SK-N-SH (cell line): ENCODE measurements at regions not wholly inside any gene's neighbourhood (a gene's known extent, or its start where the extent isn't known, plus 50 kb on each side); places are given as distances from the start of the nearest gene placed in this dataset.

Source experiments
- CTCF ChIA-PET: fragments of 300-600, 350-600 bp; formaldehyde crosslinking; extraction: SDS; loops from one replicate; lab custom pipeline; 2021; lab: Yijun Ruan, JAX
- POLR2A ChIA-PET: fragments of 350-600 bp; sonication (Branson Sonifier 250); formaldehyde crosslinking; extraction: SDS; loops from one replicate; lab custom pipeline; 2020; ENCODE audit warnings: antibody characterized with exemption, inconsistent platforms; lab: Yijun Ruan, JAX
- DNase-seq: peaks from one replicate; pipeline ENCODE4 v3.0.0; 2012
- H2AFZ ChIP-seq: fragments of 200-600 bp; sonication (generic); 2 replicates; pipeline ENCODE4 v1.8.1; 2016; ENCODE audit warnings: antibody characterized with exemption, mild to moderate bottlenecking, low read depth
- H3F3A ChIP-seq: fragments of 200-600 bp; sonication (generic); replicated peaks from 2 replicates; pipeline ENCODE3; 2016; ENCODE audit warnings: antibody characterized with exemption, mild to moderate bottlenecking; ENCODE audit not compliant: insufficient read depth
- H3K27ac ChIP-seq, 2 experiments: fragments of 200-500 bp in 1 of 2; fragments of 200-600 bp in 1 of 2; sonication (Bioruptor generic) in 1 of 2; sonication (generic), shearing (Covaris generic) in 1 of 2; 2 replicates each; pipeline versions ENCODE4 v1.5.1 to v1.6.1; 2014 to 2016; ENCODE audit warnings: low read depth in 2 of 2, inconsistent platforms in 1 of 2, low read length in 1 of 2, mild to moderate bottlenecking in 1 of 2, mixed read lengths in 1 of 2
- H3K27me3 ChIP-seq: fragments of 200-600 bp; sonication (generic), shearing (Covaris generic); 2 replicates; pipeline ENCODE4 v1.6.1; 2016; ENCODE audit warnings: mixed run types; ENCODE audit not compliant: insufficient read depth
- H3K36me3 ChIP-seq, 2 experiments: fragments of 200-500 bp in 1 of 2; fragments of 200-600 bp in 1 of 2; sonication (Bioruptor generic) in 1 of 2; sonication (generic) in 1 of 2; replicated peaks in 1 of 2; 2 replicates each; pipeline versions ENCODE3 to v1.5.1; 2014 to 2016; ENCODE audit warnings: low read length in 1 of 2, mild to moderate bottlenecking in 1 of 2; ENCODE audit not compliant: insufficient read depth in 2 of 2, control insufficient read depth in 1 of 2
- H3K4me1 ChIP-seq, 2 experiments: fragments of 200-500 bp in 1 of 2; fragments of 200-600 bp in 1 of 2; sonication (Bioruptor generic) in 1 of 2; sonication (generic), shearing (Covaris generic) in 1 of 2; 2 replicates each; pipeline versions ENCODE4 v1.5.1 to v1.6.1; 2014 to 2016; ENCODE audit warnings: low read depth in 1 of 2, low read length in 1 of 2, mixed run types in 1 of 2; ENCODE audit not compliant: insufficient read depth in 2 of 2, control insufficient read depth in 1 of 2
- H3K4me2 ChIP-seq: fragments of 200-600 bp; sonication (generic), shearing (Covaris generic); 2 replicates; pipeline ENCODE4 v1.6.1; 2017; ENCODE audit warnings: mixed run types
- H3K4me3 ChIP-seq, 2 experiments: fragments of 200-500 bp in 1 of 2; fragments of 200-600 bp in 1 of 2; sonication (Bioruptor generic) in 1 of 2; sonication (generic), shearing (Covaris generic) in 1 of 2; 2 replicates each; pipeline versions ENCODE4 v1.5.1 to v1.8.1; 2014 to 2016; ENCODE audit warnings: low read depth in 2 of 2, inconsistent platforms in 1 of 2, low read length in 1 of 2, mild to moderate bottlenecking in 1 of 2, mixed read lengths in 1 of 2, moderate library complexity in 1 of 2
- H3K79me2 ChIP-seq: fragments of 200-600 bp; sonication (generic); 2 replicates; pipeline ENCODE4 v1.8.1; 2017; ENCODE audit warnings: mild to moderate bottlenecking; ENCODE audit not compliant: insufficient read depth
- H3K9ac ChIP-seq: fragments of 200-600 bp; sonication (generic); 2 replicates; pipeline ENCODE4 v1.6.1; 2017; ENCODE audit warnings: mixed run types
- H3K9me2 ChIP-seq: fragments of 200-600 bp; sonication (generic); 2 replicates; pipeline ENCODE4 v1.6.1; 2017; ENCODE audit warnings: mixed run types
- H3K9me3 ChIP-seq: fragments of 200-600 bp; sonication (generic); 2 replicates; pipeline ENCODE4 v1.6.1; 2017; ENCODE audit warnings: mixed run types, mild to moderate bottlenecking, moderate library complexity
- H4K20me1 ChIP-seq: fragments of 200-600 bp; sonication (generic); 2 replicates; pipeline ENCODE4 v1.6.1; 2017; ENCODE audit warnings: mild to moderate bottlenecking, mixed run types; ENCODE audit not compliant: insufficient read depth
- CHD2 ChIP-seq: fragments of 150-350 bp; IDR thresholded peaks from 2 replicates; pipeline ENCODE4 v1.6.1; 2018; ENCODE audit warnings: low read length; ENCODE audit not compliant: partially characterized antibody
- ELF1 ChIP-seq: IDR thresholded peaks from 2 replicates; pipeline ENCODE4 v1.4.0; 2012
- EP300 ChIP-seq, 2 experiments: IDR thresholded peaks; 2 replicates each; pipeline versions ENCODE4 v1.4.0 to v1.6.1; 2012; ENCODE audit warnings: borderline replicate concordance in 1 of 2, low read depth in 1 of 2, low read length in 1 of 2
- FOSL2 ChIP-seq: IDR thresholded peaks from 2 replicates; pipeline ENCODE4 v1.4.0; 2012; ENCODE audit warnings: low read depth, mild to moderate bottlenecking, moderate library complexity, borderline replicate concordance
- FOXJ3 ChIP-seq: sonication (generic); formaldehyde crosslinking; IDR thresholded peaks from 2 replicates; pipeline ENCODE4 v1.5.1; 2020; ENCODE audit warnings: mild to moderate bottlenecking, missing genetic modification reagents
- GATA2 ChIP-seq: sonication (generic); formaldehyde crosslinking; IDR thresholded peaks from 2 replicates; pipeline ENCODE4 v1.5.0; 2020; ENCODE audit warnings: mild to moderate bottlenecking, missing genetic modification reagents
- IRF3 ChIP-seq: fragments of 150-350 bp; IDR thresholded peaks from 2 replicates; pipeline ENCODE4 v1.6.1; 2016; ENCODE audit warnings: mild to moderate bottlenecking, low read depth, low read length
- PBX3 ChIP-seq: IDR thresholded peaks from 2 replicates; pipeline ENCODE4; 2012
- RAD21 ChIP-seq: IDR thresholded peaks from 2 replicates; pipeline ENCODE4 v1.6.1; 2012; ENCODE audit warnings: mild to moderate bottlenecking, low read length
- RCOR1 ChIP-seq: fragments of 150-350 bp; IDR thresholded peaks from 2 replicates; pipeline ENCODE4 v1.6.1; 2017; ENCODE audit warnings: antibody characterized with exemption, low read length
- REST ChIP-seq: IDR thresholded peaks from 2 replicates; pipeline ENCODE4 v1.6.1; 2012; ENCODE audit warnings: mild to moderate bottlenecking, low read depth, low read length, moderate library complexity
- RXRA ChIP-seq: IDR thresholded peaks from 2 replicates; pipeline ENCODE4 v1.4.0; 2012; ENCODE audit warnings: low read depth, mild to moderate bottlenecking, borderline replicate concordance
- SMC3 ChIP-seq: IDR thresholded peaks from 2 replicates; pipeline ENCODE4 v1.6.1; 2012; ENCODE audit warnings: low read depth, low read length, improper control_type of control experiment
- TAF1 ChIP-seq: IDR thresholded peaks from 2 replicates; pipeline ENCODE4 v1.6.1; 2012; ENCODE audit warnings: low read depth, mild to moderate bottlenecking, low read length, moderate library complexity, borderline replicate concordance
- TCF12 ChIP-seq: IDR thresholded peaks from 2 replicates; pipeline ENCODE4 v1.4.0; 2012
- TEAD4 ChIP-seq: IDR thresholded peaks from 2 replicates; pipeline ENCODE4 v1.4.0; 2012; ENCODE audit warnings: mild to moderate bottlenecking, borderline replicate concordance; ENCODE audit not compliant: insufficient read depth
- USF1 ChIP-seq: IDR thresholded peaks from 2 replicates; pipeline ENCODE4 v1.4.0; 2012; ENCODE audit warnings: low read depth, borderline replicate concordance
- USF2 ChIP-seq: fragments of 150-350 bp; IDR thresholded peaks from 2 replicates; pipeline ENCODE4 v1.6.1; 2017; ENCODE audit warnings: antibody characterized with exemption, low read length, low read depth, borderline replicate concordance
- ZBTB33 ChIP-seq: IDR thresholded peaks from 2 replicates; pipeline ENCODE4 v1.4.0; 2012; ENCODE audit warnings: low read depth, borderline replicate concordance
- WGBS: methylation state at CpG from one replicate; pipeline ENCODE4 v1.1.6; 2017; ENCODE audit warnings: low lambda C conversion rate; 5-methylcytosine and 5-hydroxymethylcytosine counted together

GRCh38 chr13:91167706-91168385, 179.6 kb upstream of the MIR17HG start (continued):
- TF ChIP-seq RXRA (no peak), IRF3 (no peak), ZBTB33 (0 out of 2 replicates have a peak, but pooled peaks have one; percentile 57), SMC3 (no peak), PBX3 (peak; percentile 88)

- no peaks in the 10 kb centered on the region for H4K20me1 ChIP-seq
- H3K79me2 ChIP-seq, result no peaks in the 10 kb centered on the region
- no peak overlapping the region for H2AFZ ChIP-seq
- H3K4me2 ChIP-seq, result no peak overlapping the region
- H3K27ac ChIP-seq, result peak overlapping the region in 1 of 2 experiments; percentile 62; a peak in 1 of 4 replicates
- no peak overlapping the region for H3K9ac ChIP-seq
- WGBS, result 70% methylated on average over 4 of the region's 4 CpGs
- CTCF ChIA-PET, result interaction anchor here (3.2 kb wide), 1 partner anchor 17 kb away, joined by 11 read pairs; no protein-coding TSS in a partner anchor
- H3K9me3 ChIP-seq, result no peaks in the 10 kb centered on the region
- H3F3A ChIP-seq, result no peaks in the 10 kb centered on the region
- H3K4me3 ChIP-seq, result no peak overlapping the region
- H3K4me1 ChIP-seq, result peaks cover 0 to 2% of the 10 kb centered on the region in 2 experiments; a peak in 2 of 4 replicates
- no peaks in the 10 kb centered on the region for H3K27me3 ChIP-seq
- no peak for DNase-seq
- POLR2A ChIA-PET, result no interaction called here
- H3K36me3 ChIP-seq, result no peaks in the 10 kb centered on the region
- H3K9me2 ChIP-seq, result no peaks in the 10 kb centered on the region
- TF ChIP-seq RCOR1 (no peak), FOSL2 (no peak), USF2 (no peak), CHD2 (no peak), PBX3 (no peak), USF1 (no peak), REST (no peak), EP300 (IDR thresholded peaks at IDR 0.05; ENCODE audit: borderline replicate concordance in 1 of 2, low read depth in 1 of 2, low read length in 1 of 2) (no peak), TCF12 (no peak), TAF1 (no peak), FOXJ3 (CRISPR knock-in tag) (no peak), ELF1 (no peak), GATA2 (CRISPR knock-in tag) (no peak), RAD21 (no peak), TEAD4 (no peak)
Measured at GRCh38 chr13:91168386-91168711, 179.1 kb upstream of the MIR17HG start.
